GM12892 (cell line): ENCODE measurements at regions not wholly inside any gene's neighbourhood (a gene's known extent, or its start where the extent isn't known, plus 50 kb on each side); places are given as distances from the start of the nearest gene placed in this dataset.

Experiments used
- DNase-seq: peaks from one replicate; pipeline ENCODE4 v3.0.0; 2011; ENCODE audit not compliant: insufficient read length
- FAIRE-seq: peaks from 2 replicates; lab custom pipeline; 2011; peaks lifted over from hg19 to GRCh38; lab: Jason Lieb, UNC
- POLR2A ChIP-seq: IDR thresholded peaks from 2 replicates; pipeline ENCODE4 v1.6.1; 2011; ENCODE audit warnings: low read depth, low read length, control low read depth
- POLR2AphosphoS5 ChIP-seq: IDR thresholded peaks from 2 replicates; pipeline ENCODE4 v1.6.1; 2011; ENCODE audit warnings: low read depth, low read length, control low read depth
- TAF1 ChIP-seq: IDR thresholded peaks from 2 replicates; pipeline ENCODE4 v1.6.1; 2011; ENCODE audit warnings: low read depth, mild to moderate bottlenecking, control low read depth, low read length, borderline replicate concordance

DNA sequence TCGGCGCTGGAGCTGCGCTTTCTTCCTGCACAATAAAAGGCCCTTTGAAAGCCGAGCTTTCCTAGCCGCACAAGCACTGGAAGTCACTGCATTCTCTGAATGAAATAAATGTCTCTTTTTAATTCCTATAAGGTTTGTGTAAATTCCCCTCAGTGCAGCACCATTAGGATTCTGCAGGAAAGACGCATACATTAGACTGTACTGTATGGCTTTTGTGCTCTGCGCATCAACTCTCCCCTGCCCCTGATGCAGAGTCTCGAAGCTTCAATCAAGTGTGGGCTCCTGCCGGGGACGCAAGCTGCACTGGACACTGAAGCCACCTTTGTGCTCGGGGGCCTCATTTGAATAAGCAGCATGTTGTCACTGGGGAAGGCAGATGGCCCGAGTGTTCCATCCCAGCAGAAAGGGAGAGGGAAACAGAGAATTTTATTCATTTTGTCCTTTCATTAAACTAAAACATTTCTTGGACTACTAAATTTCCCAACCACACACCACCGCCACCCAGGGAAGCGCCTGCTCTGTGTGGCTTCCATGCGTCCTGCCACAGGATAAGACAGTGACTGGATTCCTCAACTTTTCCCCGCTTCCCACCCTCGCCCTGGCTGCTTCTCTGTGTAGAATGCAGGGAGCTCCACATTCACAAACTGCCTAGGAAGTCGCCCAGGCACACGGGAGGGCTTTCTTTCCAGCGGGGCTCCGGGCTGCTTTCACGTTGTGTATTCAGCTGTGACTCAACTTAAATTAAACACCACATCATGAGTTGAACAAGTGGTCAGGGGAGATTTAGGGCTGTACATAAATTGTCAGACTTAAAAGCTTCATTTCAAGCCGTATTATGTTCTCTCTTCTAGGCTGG is 635.4 kb downstream of the IRX1 start:
- FAIRE-seq (no peak), DNase-seq (no peak)
- TF ChIP-seq POLR2AphosphoS5 (no peak), TAF1 (no peak), POLR2A (no peak)

DNA sequence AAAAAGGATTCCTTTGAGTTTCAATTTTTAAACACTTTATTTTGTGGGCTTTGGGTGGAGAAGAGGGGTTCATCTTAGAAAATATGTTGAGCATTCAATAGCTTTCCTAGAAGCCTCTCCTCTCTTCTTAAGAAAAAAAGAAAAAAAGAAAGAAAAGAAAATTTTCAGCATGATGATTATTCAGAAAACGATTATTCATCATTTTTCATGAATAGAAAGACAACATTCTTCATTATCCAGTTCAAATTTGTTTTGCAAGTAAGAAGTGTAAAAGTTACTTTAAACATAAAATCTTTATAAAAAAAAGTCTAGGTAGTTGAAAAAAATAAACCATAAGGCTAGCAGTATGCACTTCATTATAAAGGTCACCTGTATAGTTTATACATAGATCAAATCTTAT is 636.5 kb downstream of the IRX1 start:
- no peak for DNase-seq
- FAIRE-seq = no peak

DNA sequence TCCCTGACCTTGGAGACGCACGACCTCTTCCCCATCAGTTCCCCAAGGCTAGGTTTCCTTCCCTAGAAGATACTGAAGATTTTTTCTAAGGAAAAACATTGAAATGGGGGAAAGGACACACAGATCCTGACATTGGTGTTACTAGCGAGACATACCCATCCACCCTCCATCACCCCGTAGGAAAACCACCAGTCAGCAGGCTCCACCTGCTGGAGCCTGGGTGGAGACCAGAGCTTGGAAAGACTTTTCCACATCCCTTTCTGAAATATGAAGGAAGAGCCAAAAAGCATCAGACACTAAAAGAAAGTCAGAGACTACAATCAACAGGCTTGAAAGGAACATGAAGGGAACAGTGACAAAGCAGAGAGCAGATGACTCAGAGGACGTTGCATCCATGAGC is 638.0 kb downstream of the IRX1 start:
- TF ChIP-seq POLR2AphosphoS5 = no peak
- no peak for TF ChIP-seq TAF1
- no peak for TF ChIP-seq POLR2A
- no peak for FAIRE-seq
- no peak for DNase-seq

More for the DNA sequence above, 636.5 kb downstream of the IRX1 start:
- no peak for TF ChIP-seq POLR2A
- no peak for TF ChIP-seq POLR2AphosphoS5
- no peak for TF ChIP-seq TAF1

DNA sequence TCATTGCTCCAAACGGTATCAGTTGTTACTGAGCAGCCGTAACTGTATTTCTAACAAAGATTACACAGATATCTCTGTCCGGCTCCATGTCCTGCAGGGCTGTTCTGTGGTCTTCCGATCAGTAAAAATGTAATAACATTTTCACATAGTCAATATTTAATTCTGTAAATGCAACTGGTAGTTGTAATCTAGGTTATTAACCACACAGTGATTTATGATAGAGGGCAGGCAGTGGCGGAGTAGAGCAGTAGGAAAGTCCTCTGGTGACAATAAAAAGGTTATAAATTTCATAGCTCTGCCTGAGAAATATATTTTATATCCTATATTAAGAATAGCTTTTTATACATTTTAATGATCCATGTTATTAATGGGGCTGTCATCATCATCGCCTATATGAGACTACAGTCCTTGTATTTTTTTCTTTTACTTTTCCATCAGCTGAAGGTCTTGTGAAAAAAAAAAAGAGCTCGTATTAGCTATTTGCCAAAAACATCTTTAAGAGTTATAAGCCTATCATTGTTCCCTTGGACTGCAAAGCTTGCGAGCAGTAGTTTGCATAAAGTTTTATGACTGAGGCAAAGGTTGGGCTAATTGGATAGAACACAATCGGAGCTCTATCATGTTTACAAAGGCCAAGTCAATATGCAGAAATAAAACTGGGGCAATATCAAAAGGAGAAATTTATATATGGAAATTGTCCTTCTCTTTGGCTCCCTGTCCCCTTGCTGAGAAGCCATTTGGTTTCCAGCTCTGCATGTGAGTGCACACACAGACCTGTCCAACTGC is 648.0 kb downstream of the IRX1 start:
- DNase-seq (no peak), FAIRE-seq (no peak)
- TF ChIP-seq POLR2A (no peak), TAF1 (no peak)

DNA sequence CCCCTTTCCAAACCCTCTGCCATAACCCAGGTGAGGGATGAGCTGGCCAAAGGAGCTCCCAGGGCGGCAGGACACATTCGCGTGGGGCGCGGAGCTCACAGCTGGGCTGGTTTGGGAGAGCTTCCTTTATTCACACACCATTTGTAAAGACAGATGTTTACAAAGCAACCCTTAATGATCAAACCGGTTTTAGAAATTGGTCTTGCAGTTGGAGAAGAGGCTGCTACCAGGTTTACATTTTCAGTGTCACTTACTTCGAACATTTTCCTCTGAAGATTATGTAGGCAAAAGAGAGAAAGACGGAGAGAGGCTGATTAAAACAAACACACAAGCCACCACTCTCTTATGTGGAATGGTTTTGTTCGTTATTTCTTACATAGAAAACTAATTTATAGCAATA is 648.7 kb downstream of the IRX1 start:
- DNase-seq (no peak), FAIRE-seq (no peak)
- TF ChIP-seq POLR2A = no peak

DNA sequence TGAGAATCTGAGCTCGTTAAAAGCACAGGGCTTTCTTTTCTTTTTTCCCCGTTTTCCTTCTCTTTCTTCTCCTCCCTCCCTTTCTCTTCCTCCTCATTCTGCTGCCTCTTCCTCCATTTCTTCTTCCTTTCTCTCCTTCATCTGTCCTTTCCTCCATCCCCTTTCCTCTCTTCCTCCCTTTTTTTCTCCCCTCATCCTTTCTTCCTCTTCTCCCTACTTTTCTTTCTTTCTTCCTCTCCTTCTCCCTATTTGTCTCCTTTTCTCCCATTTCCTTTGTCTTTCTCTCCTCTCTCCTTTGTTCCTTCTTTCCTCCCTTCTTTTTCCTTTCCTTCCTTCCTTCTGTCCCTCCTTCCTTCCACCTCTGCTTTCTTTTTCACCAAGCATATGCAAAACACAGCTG is 649.4 kb downstream of the IRX1 start:
- TF ChIP-seq TAF1 (no peak), POLR2A (no peak), POLR2AphosphoS5 (no peak)
- DNase-seq (no peak), FAIRE-seq (no peak)

DNA sequence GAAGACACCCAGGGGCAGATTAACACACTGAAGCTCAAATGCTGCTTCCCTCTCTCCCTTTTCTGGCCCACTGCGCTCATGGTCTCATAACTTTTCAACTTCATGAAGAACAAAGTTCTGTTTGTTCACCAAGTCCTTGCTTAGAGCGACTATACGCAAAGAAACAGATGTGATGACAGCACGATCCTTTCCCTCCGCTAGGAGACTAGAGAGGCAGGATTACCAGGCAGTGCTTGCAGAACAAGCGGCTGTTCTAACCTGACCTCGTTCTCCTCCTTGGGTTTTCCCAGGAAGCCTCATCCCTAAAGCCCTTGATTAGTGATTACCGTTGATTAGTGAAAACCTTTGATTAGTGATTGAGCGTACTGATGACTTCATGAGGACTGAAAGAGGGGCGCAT is 649.9 kb downstream of the IRX1 start:
- DNase-seq = no peak
- no peak for TF ChIP-seq POLR2AphosphoS5
- no peak for TF ChIP-seq POLR2A
- TF ChIP-seq TAF1 = no peak
- no peak for FAIRE-seq

DNA sequence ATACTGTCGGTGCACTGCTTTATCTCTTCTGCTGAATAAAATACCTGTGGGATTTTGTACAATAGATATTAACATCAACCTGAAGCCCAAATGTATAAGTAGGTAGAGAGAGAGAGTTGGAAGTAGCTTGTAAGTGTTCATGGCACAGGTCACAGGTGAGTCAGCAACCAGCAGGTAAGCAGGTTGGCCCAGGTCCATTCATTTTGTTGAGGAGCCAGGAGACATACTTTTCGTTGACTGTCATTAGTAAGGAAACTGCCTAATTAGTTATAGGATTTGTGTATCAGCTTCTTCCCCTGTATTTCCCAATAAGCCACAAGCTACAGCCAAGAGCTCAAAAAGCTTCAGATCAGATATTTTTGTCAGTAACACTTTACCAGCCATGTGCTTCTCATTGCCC is 650.8 kb downstream of the IRX1 start:
- no peak for DNase-seq
- no peak for FAIRE-seq
- TF ChIP-seq POLR2A (no peak), POLR2AphosphoS5 (no peak), TAF1 (no peak)

DNA sequence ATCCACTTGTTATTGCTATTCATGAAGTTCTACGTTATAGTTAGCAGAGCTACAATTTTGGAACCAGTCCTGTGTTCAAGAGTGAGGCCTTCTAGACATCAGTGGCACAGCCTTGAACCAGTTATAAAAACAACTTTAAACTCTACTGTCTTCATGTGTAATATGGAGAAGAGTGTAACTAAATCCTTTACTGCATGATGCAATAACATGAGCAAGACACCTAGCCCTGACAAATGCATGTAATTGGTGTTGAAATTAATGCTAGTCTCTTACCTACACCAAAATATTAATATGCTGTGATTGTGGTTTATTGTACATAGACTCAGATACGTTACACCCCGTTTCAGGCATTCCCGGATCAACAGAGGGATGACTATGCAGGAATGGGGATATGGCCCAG is 654.6 kb downstream of the IRX1 start:
- no peak for DNase-seq
- no peak for FAIRE-seq
- TF ChIP-seq TAF1 = no peak
- TF ChIP-seq POLR2AphosphoS5 = no peak
- TF ChIP-seq POLR2A = no peak

DNA sequence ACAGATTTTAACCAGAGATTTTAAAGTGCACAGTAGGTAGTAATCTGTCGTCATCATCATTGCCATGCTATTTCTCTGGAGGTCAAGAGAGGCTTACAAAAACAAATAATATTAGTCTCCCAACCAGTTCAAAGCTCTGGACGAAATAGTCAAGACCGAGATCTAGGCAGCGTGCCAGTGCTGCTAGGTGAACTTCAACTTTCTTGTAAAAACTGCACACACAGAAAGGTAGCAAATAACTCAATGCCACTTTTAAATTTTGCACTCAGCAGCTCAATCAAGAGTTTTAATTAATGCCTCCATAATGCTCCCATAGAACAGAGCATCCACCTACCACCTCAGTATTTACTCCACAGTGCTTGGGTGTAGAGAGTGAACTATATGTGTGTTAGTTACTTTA is 656.8 kb downstream of the IRX1 start:
- TF ChIP-seq POLR2AphosphoS5 (no peak), POLR2A (no peak), TAF1 (no peak)
- DNase-seq (no peak), FAIRE-seq (no peak)

DNA sequence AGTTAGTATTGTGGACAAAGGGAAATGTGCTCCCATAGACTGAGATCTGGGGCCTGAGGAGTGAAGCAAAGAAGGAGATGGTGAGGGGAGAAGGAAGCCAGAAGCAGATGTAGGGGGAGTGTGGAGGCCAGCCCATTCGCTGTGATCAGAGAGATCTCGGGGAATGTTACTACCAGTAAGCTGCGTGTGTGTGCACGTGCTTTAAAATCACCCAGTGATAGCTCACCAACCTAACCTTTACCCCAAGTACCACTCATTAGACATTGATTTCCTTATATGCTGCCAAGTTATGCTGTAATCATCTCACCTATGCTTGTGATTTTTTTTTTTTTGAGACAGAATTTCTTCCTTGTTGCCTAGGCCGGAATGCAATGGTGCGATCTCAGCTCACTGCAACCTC is 659.1 kb downstream of the IRX1 start:
- TF ChIP-seq POLR2A (no peak), POLR2AphosphoS5 (no peak), TAF1 (no peak)
- DNase-seq (no peak), FAIRE-seq (no peak)

DNA sequence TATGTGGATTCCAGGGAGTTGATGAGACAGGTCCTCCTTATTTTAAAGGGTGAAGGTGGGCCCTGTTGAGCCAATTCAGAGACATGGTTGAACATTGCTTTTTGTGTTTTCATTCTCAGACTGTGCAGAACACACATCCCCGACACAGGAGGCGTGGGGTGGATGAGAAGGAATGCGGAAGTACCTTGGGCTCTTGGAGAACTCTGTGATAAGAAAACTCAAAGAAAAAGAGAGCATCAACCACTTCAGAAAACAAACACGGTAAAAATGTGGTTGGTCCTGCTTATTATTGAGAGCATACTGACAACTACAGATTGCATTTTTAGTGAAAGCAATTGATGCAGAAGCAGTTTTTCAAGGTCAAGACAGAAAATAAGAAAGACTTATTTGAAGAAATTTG is 659.8 kb downstream of the IRX1 start:
- DNase-seq = no peak
- FAIRE-seq = no peak
- TF ChIP-seq POLR2A = no peak
- no peak for TF ChIP-seq POLR2AphosphoS5
- no peak for TF ChIP-seq TAF1

DNA sequence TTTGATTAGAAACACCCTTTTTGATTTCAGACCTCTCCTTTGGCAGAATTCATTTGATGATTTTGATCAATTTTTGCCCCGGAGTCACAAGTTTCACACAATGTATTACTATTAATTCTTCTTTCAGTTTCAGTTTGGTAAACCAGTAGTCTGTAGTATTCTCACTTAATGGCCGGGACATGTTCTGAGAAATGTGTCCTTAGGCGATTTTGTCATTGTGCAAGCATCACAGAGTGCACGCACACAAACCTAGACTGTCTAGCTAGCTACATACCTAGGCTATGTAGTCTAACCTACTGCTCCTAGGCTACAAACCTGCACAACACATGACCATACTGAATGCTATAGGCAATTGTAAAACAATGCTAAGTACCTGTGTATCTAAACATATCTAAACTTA is 662.5 kb downstream of the IRX1 start:
- DNase-seq (no peak), FAIRE-seq (no peak)
- TF ChIP-seq POLR2AphosphoS5 (no peak), POLR2A (no peak), TAF1 (no peak)
